Stomach (tissue), 8 donors: ENCODE measurements at regions not wholly inside any gene's neighbourhood (a gene's known extent, or its start where the extent isn't known, plus 50 kb on each side); places are given as distances from the start of the nearest gene placed in this dataset.
A peak's percentile ranks its signal among the peaks of the same experiment; 100 is the strongest.

Experiments used
- DNase-seq, 2 donors: peaks; one replicate each; pipeline versions ENCODE4 v3.0.0 to v3.0.0-alpha.2; 2013 to 2019
- H3K27ac ChIP-seq, 5 donors: fragments of 200-600 bp in 4 of 5; sonication (generic) in 4 of 5; one replicate each; pipeline ENCODE4 v1.5.1; 2013 to 2019; ENCODE audit warnings: mild to moderate bottlenecking in 1 of 5, moderate library complexity in 1 of 5
- H3K27me3 ChIP-seq, 3 donors: fragments of 200-600 bp; sonication (generic); one replicate each; pipeline ENCODE4 v1.5.1; 2017 to 2019; ENCODE audit warnings: mixed run types in 1 of 3
- H3K36me3 ChIP-seq, 4 donors: fragments of 200-600 bp; sonication (generic); 1 replicate in 3 of 4; 2 replicates in 1 of 4; pipeline ENCODE4 v1.5.1; 2016 to 2019
- H3K4me1 ChIP-seq, 4 donors: fragments of 200-600 bp; sonication (generic); one replicate each; pipeline ENCODE4 v1.5.1; 2016 to 2019
- H3K4me3 ChIP-seq, 4 donors: fragments of 200-600 bp; sonication (generic) in 3 of 4; one replicate each; pipeline ENCODE4 v1.5.1; 2016 to 2019; ENCODE audit warnings: mild to moderate bottlenecking in 1 of 4
- H3K9me3 ChIP-seq, 4 donors: fragments of 200-600 bp; sonication (generic); one replicate each; pipeline ENCODE4 v1.5.1; 2016 to 2019
- CTCF ChIP-seq, 7 experiments: fragments of 450-650 bp in 4 of 7; fragments of 200-600 bp in 3 of 7; sonication (generic) in 3 of 7; IDR thresholded peaks; one replicate each; pipeline ENCODE4 v1.5.1; 2016 to 2019; ENCODE audit warnings: antibody characterized with exemption in 7 of 7, control low read depth in 2 of 7, mild to moderate bottlenecking in 1 of 7
- EP300 ChIP-seq: sonication (generic); formaldehyde crosslinking; IDR thresholded peaks from one replicate; pipeline ENCODE4 v1.6.1; 2017; ENCODE audit warnings: antibody characterized with exemption
- POLR2A ChIP-seq, 4 donors: fragments of 450-650 bp; IDR thresholded peaks; one replicate each; pipeline ENCODE4 v1.6.1; 2016; ENCODE audit warnings: antibody characterized with exemption in 4 of 4, control low read depth in 2 of 4, mild to moderate bottlenecking in 1 of 4, moderate library complexity in 1 of 4
- POLR2AphosphoS5 ChIP-seq, 3 donors: sonication (generic); formaldehyde crosslinking; IDR thresholded peaks; one replicate each; pipeline ENCODE4 v1.6.1; 2016; ENCODE audit warnings: antibody characterized with exemption in 3 of 3
- WGBS, 5 donors: extraction: QIAGEN DNeasy Blood & Tissue Kit in 3 of 5; methylation state at CpG; one replicate each; pipeline versions ENCODE4 v1.1.5 to v1.1.7; 2013 to 2018; 5-methylcytosine and 5-hydroxymethylcytosine counted together
- intact Hi-C: fragments of 100-400 bp; cut with DNase I; formaldehyde crosslinking; loops from one replicate; pipeline ENCODE4 v1.15.1; 2023; ENCODE audit warnings: low total_unique reads
- donor health status: healthy with polysubstance abuse.
- donor health status: Bipolar disorder and iron deficiency.
- donor health status: healthy.

- Histone ChIP-seq H3K4me1 (peaks cover 0 to 4% (median 0%) of the 10 kb centered on the region in 4 donors), H3K4me3 (no peak overlapping the region), H3K9me3 (no peaks in the 10 kb centered on the region), H3K27me3 (peaks cover 0 to 23% (median 0%) of the 10 kb centered on the region in 3 donors), H3K36me3 (no peaks in the 10 kb centered on the region), H3K27ac (no peak overlapping the region)
- no peak for DNase-seq
- 53 to 67% (median 55%) methylated on average over 2 of the region's 2 CpGs for WGBS, 5 donors
- intact Hi-C loops, result no loop called here
- TF ChIP-seq EP300 (no peak), POLR2AphosphoS5 (IDR thresholded peaks at IDR 0.05) (no peak), POLR2A (IDR thresholded peaks at IDR 0.05) (no peak)
These were observed 400.2 kb upstream of the C16orf82 start for GRCh38 chr16:26666486-26666885.

GRCh38 chr16:26667307-26667706, 399.4 kb upstream of the C16orf82 start:
- TF ChIP-seq POLR2A (IDR thresholded peaks at IDR 0.05), result no peak
- no peak for TF ChIP-seq CTCF (IDR thresholded peaks at IDR 0.05)
- TF ChIP-seq EP300, result no peak
- TF ChIP-seq POLR2AphosphoS5 (IDR thresholded peaks at IDR 0.05), result no peak
- intact Hi-C loops, result no loop called here
- Histone ChIP-seq H3K9me3 (no peaks in the 10 kb centered on the region), H3K4me3 (no peak overlapping the region), H3K4me1 (peaks cover 0 to 4% (median 0%) of the 10 kb centered on the region in 4 donors), H3K27me3 (peaks cover 0 to 23% (median 0%) of the 10 kb centered on the region in 3 donors), H3K27ac (no peak overlapping the region), H3K36me3 (no peaks in the 10 kb centered on the region)
- WGBS, 5 donors, result 44 to 66% (median 54%) methylated on average over 12 of the region's 12 CpGs
- DNase-seq, result no peak

- no peak for TF ChIP-seq POLR2AphosphoS5 (IDR thresholded peaks at IDR 0.05)
- TF ChIP-seq CTCF (IDR thresholded peaks at IDR 0.05), result no peak
- TF ChIP-seq POLR2A (IDR thresholded peaks at IDR 0.05), result no peak
- no peak for TF ChIP-seq EP300
- WGBS, 5 donors, result 35 to 52% (median 42%) methylated on average over 8 of the region's 8 CpGs
- intact Hi-C loops, result no loop called here
These were observed 398.7 kb upstream of the C16orf82 start for GRCh38 chr16:26668026-26668425.

GRCh38 chr16:26672206-26672605, 394.5 kb upstream of the C16orf82 start:
- peaks cover 0 to 5% (median 0%) of the 10 kb centered on the region in 4 donors for H3K9me3 ChIP-seq
- intact Hi-C loops, result no loop called here

More at GRCh38 chr16:26668026-26668425, 398.7 kb upstream of the C16orf82 start:
- Histone ChIP-seq H3K9me3 (no peaks in the 10 kb centered on the region), H3K4me1 (peaks cover 0 to 4% (median 0%) of the 10 kb centered on the region in 4 donors), H3K27ac (no peak overlapping the region), H3K36me3 (no peaks in the 10 kb centered on the region), H3K4me3 (no peak overlapping the region), H3K27me3 (peaks cover 0 to 23% (median 0%) of the 10 kb centered on the region in 3 donors)
- peak in 1 of 2 donors; percentile 6 for DNase-seq

GRCh38 chr16:26673011-26673410, 393.7 kb upstream of the C16orf82 start:
- Histone ChIP-seq H3K4me3 (no peak overlapping the region), H3K9me3 (peaks cover 0 to 5% (median 0%) of the 10 kb centered on the region in 4 donors), H3K27me3 (peaks cover 0 to 11% (median 0%) of the 10 kb centered on the region in 3 donors), H3K27ac (no peak overlapping the region), H3K4me1 (no peaks in the 10 kb centered on the region), H3K36me3 (no peaks in the 10 kb centered on the region)
- DNase-seq, result no peak
- no peak for TF ChIP-seq POLR2AphosphoS5 (IDR thresholded peaks at IDR 0.05)
- TF ChIP-seq CTCF (IDR thresholded peaks at IDR 0.05), result no peak
- no peak for TF ChIP-seq POLR2A (IDR thresholded peaks at IDR 0.05)
- no peak for TF ChIP-seq EP300
- intact Hi-C loops, result no loop called here
- WGBS, 5 donors, result 79 to 98% (median 92%) methylated on average over 3 of the region's 3 CpGs

More at GRCh38 chr16:26672206-26672605, 394.5 kb upstream of the C16orf82 start:
- WGBS, 5 donors, result 54 to 63% (median 56%) methylated on average over 6 of the region's 6 CpGs
- DNase-seq, result no peak
- Histone ChIP-seq H3K27ac (no peak overlapping the region), H3K4me1 (peaks cover 0 to under 1% (median 0%) of the 10 kb centered on the region in 4 donors), H3K36me3 (no peaks in the 10 kb centered on the region), H3K4me3 (no peak overlapping the region), H3K27me3 (peaks cover 0 to 15% (median 0%) of the 10 kb centered on the region in 3 donors)
- no peak for TF ChIP-seq EP300
- no peak for TF ChIP-seq POLR2A (IDR thresholded peaks at IDR 0.05)
